Peyer's patch (tissue), 4 donors: ENCODE measurements at regions not wholly inside any gene's neighbourhood (a gene's known extent, or its start where the extent isn't known, plus 50 kb on each side); places are given as distances from the start of the nearest gene placed in this dataset.

Experiments used
- CTCF ChIP-seq, 6 experiments: fragments of 450-650 bp in 4 of 6; fragments of 200-600 bp in 2 of 6; sonication (generic) in 1 of 6; IDR thresholded peaks; one replicate each; pipeline ENCODE4 v1.5.1; 2017 to 2019; ENCODE audit warnings: antibody characterized with exemption in 6 of 6, mild to moderate bottlenecking in 3 of 6, moderate library complexity in 1 of 6
- POLR2A ChIP-seq, 2 donors: fragments of 450-650 bp; IDR thresholded peaks; one replicate each; pipeline ENCODE4 v1.5.1; 2017; ENCODE audit warnings: antibody characterized with exemption in 2 of 2, mild to moderate bottlenecking in 2 of 2, moderate library complexity in 2 of 2

- TF ChIP-seq CTCF (IDR thresholded peaks at IDR 0.05): no peak
- TF ChIP-seq POLR2A (IDR thresholded peaks at IDR 0.05): no peak
Observed at GRCh38 chr4:180721356-180721755, 1521.8 kb upstream of the TENM3 start.
